Fibroblast of lung (primary cell): ENCODE measurements at regions not wholly inside any gene's neighbourhood (a gene's known extent, or its start where the extent isn't known, plus 50 kb on each side); places are given as distances from the start of the nearest gene placed in this dataset.

Experiments
- DNase-seq, 2 donors: peaks; one replicate each; pipeline versions ENCODE4 v3.0.0 to v3.0.0-alpha.2; 2010; ENCODE audit warnings: low read depth in 2 of 2
- H2AFZ ChIP-seq: 2 replicates; pipeline ENCODE4 v1.5.1; 2012; ENCODE audit warnings: low read length, control low read depth, inconsistent platforms
- H3K27ac ChIP-seq: 2 replicates; pipeline ENCODE4 v1.5.1; 2011; ENCODE audit warnings: low read length, control low read depth; ENCODE audit not compliant: insufficient read depth
- H3K27me3 ChIP-seq: 2 replicates; pipeline ENCODE4 v1.5.1; 2011; ENCODE audit warnings: mild to moderate bottlenecking, low read length; ENCODE audit not compliant: control insufficient read depth, insufficient read depth
- H3K36me3 ChIP-seq: 2 replicates; pipeline ENCODE4 v1.5.1; 2011; ENCODE audit warnings: low read length; ENCODE audit not compliant: control insufficient read depth, insufficient read depth
- H3K4me1 ChIP-seq: 2 replicates; pipeline ENCODE4 v1.5.1; 2011; ENCODE audit warnings: low read length; ENCODE audit not compliant: control insufficient read depth, insufficient read depth; ENCODE audit errors: extremely low read depth
- H3K4me2 ChIP-seq: 2 replicates; pipeline ENCODE4 v1.5.1; 2011; ENCODE audit warnings: low read length, control low read depth; ENCODE audit not compliant: insufficient read depth; ENCODE audit errors: extremely low read depth
- H3K4me3 ChIP-seq, 4 experiments: fragments of 200-600 bp in 1 of 4; sonication (generic) in 1 of 4; replicated peaks in 1 of 4; 2 replicates each; pipeline ENCODE4 v1.5.1; 2011 to 2016; ENCODE audit warnings: low read length in 4 of 4, low read depth in 3 of 4, mild to moderate bottlenecking in 3 of 4, control low read depth in 2 of 4, inconsistent platforms in 1 of 4, mixed read lengths in 1 of 4; ENCODE audit not compliant: insufficient read depth in 1 of 4; ENCODE audit errors: control extremely low read depth in 1 of 4
- H3K79me2 ChIP-seq: 2 replicates; pipeline ENCODE4 v1.5.1; 2012; ENCODE audit warnings: mild to moderate bottlenecking, low read length, inconsistent platforms; ENCODE audit not compliant: control insufficient read depth, insufficient read depth
- H3K9ac ChIP-seq: 2 replicates; pipeline ENCODE4 v1.5.1; 2011; ENCODE audit warnings: mild to moderate bottlenecking, low read length, control low read depth; ENCODE audit not compliant: insufficient read depth
- H3K9me3 ChIP-seq: 2 replicates; pipeline ENCODE4 v1.5.1; 2012; ENCODE audit warnings: low read depth, low read length; ENCODE audit not compliant: control insufficient read depth, insufficient read depth
- H4K20me1 ChIP-seq: 2 replicates; pipeline ENCODE4 v1.5.1; 2011; ENCODE audit warnings: low read length; ENCODE audit not compliant: control insufficient read depth, insufficient read depth; ENCODE audit errors: extremely low read depth
- EZH2 ChIP-seq: IDR thresholded peaks from 2 replicates; pipeline ENCODE4 v1.5.1; 2012; ENCODE audit warnings: low read length, control low read depth, mild to moderate bottlenecking; ENCODE audit errors: missing control alignments
- TF ChIP-seq, protein P1 (sequence below), 2 donors: IDR thresholded peaks in 1 of 2; conservative IDR thresholded peaks in 1 of 2; 1 replicate in 1 of 2; 2 replicates in 1 of 2; pipeline ENCODE4 v1.5.1; 2011 to 2012; ENCODE audit warnings: low read length in 2 of 2, control low read depth in 1 of 2, inconsistent platforms in 1 of 2, low read depth in 1 of 2, mild to moderate bottlenecking in 1 of 2

DNA sequence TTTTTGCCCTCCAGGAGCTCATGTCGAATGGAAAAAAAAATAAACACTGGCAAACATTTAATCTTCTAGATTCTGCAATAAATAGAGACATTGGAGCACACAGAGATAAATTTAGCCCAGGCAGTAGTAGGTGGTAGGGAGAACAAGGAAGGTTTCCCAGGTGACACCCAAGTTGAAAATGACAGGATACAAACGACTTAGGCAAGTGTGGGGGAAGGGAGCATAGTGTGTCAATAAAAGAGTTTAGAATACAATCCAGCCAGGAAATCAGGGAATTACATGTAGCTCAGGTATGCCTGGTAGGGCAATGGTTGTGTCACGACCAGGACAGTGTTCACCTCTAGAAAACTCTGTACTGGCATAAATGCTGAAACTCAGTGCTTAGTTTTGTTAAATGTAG is 364.6 kb upstream of the AGTR1 start:
- Histone ChIP-seq H3K4me1 (no peaks in the 10 kb centered on the region), H3K4me3 (no peak overlapping the region), H3K9me3 (no peaks in the 10 kb centered on the region), H3K9ac (no peak overlapping the region), H3K4me2 (no peak overlapping the region), H3K79me2 (no peaks in the 10 kb centered on the region), H3K36me3 (no peaks in the 10 kb centered on the region), H3K27ac (no peak overlapping the region), H3K27me3 (no peaks in the 10 kb centered on the region), H2AFZ (no peak overlapping the region), H4K20me1 (no peaks in the 10 kb centered on the region)
- TF ChIP-seq EZH2: no peak
- TF ChIP-seq, protein P1, sequence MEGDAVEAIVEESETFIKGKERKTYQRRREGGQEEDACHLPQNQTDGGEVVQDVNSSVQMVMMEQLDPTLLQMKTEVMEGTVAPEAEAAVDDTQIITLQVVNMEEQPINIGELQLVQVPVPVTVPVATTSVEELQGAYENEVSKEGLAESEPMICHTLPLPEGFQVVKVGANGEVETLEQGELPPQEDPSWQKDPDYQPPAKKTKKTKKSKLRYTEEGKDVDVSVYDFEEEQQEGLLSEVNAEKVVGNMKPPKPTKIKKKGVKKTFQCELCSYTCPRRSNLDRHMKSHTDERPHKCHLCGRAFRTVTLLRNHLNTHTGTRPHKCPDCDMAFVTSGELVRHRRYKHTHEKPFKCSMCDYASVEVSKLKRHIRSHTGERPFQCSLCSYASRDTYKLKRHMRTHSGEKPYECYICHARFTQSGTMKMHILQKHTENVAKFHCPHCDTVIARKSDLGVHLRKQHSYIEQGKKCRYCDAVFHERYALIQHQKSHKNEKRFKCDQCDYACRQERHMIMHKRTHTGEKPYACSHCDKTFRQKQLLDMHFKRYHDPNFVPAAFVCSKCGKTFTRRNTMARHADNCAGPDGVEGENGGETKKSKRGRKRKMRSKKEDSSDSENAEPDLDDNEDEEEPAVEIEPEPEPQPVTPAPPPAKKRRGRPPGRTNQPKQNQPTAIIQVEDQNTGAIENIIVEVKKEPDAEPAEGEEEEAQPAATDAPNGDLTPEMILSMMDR (conservative IDR thresholded peaks at IDR 0.05 in 1 of 2, IDR thresholded peaks at IDR 0.05 in 1 of 2; ENCODE audit: low read depth in 1 of 2, low read length in 2 of 2): no peak
- no peak for DNase-seq

DNA sequence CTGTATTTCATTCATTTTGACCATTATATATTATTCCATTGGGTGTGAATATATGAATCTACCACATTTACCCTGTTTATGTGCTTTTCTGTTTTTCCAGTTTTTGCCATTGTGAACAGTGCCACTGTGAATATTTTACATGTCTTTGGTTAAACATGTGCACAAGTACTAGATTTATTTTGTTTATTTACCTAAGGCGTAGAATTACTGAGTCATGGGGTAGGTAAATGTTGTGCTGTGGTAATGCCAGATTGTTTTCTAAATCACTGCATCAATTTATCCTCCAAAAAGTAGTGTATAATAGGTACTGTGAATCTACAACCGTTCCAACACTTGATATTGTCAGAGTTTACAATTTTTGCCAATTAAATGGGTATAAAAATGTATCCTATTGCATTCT is 362.1 kb upstream of the AGTR1 start:
- no peak for DNase-seq
- Histone ChIP-seq H3K27me3 (no peaks in the 10 kb centered on the region), H3K4me3 (no peak overlapping the region), H3K4me2 (no peak overlapping the region), H3K36me3 (no peaks in the 10 kb centered on the region), H3K4me1 (no peaks in the 10 kb centered on the region), H3K9ac (no peak overlapping the region), H4K20me1 (no peaks in the 10 kb centered on the region), H2AFZ (no peak overlapping the region), H3K79me2 (no peaks in the 10 kb centered on the region), H3K27ac (no peak overlapping the region), H3K9me3 (no peaks in the 10 kb centered on the region)
- TF ChIP-seq EZH2: no peak
- TF ChIP-seq, protein P1 (conservative IDR thresholded peaks at IDR 0.05 in 1 of 2, IDR thresholded peaks at IDR 0.05 in 1 of 2; ENCODE audit: low read depth in 1 of 2, low read length in 2 of 2): no peak

DNA sequence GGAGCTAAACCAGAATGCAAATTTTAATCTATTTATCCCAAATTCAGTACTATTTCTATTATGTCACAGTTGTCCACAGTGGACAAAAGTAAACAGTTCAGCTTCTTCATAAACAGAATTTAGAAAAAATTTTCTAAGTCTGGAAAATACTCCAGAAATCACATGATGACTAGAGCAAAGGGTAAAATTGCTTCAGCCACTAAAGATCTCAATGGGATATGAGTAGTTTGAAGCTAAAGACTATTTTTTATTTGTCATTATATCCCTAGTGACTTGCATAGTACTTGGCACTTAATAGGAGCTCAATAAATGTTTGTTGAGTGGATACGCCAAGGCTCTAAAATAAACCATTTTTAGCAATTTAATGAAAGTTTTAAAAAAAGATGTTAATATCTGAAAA is 354.3 kb upstream of the AGTR1 start:
- Histone ChIP-seq H2AFZ (no peak overlapping the region), H4K20me1 (no peaks in the 10 kb centered on the region), H3K9me3 (no peaks in the 10 kb centered on the region), H3K4me3 (no peak overlapping the region), H3K4me2 (no peak overlapping the region), H3K27me3 (no peaks in the 10 kb centered on the region), H3K9ac (no peak overlapping the region), H3K27ac (no peak overlapping the region), H3K36me3 (no peaks in the 10 kb centered on the region), H3K4me1 (no peaks in the 10 kb centered on the region), H3K79me2 (no peaks in the 10 kb centered on the region)
- TF ChIP-seq EZH2: no peak
- TF ChIP-seq, protein P1 (conservative IDR thresholded peaks at IDR 0.05 in 1 of 2, IDR thresholded peaks at IDR 0.05 in 1 of 2; ENCODE audit: low read depth in 1 of 2, low read length in 2 of 2): no peak
- no peak for DNase-seq
